ENCODE measurements at regions not wholly inside any gene's neighbourhood (a gene's known extent, or its start where the extent isn't known, plus 50 kb on each side); places are given as distances from the start of the nearest gene placed in this dataset.

DNA sequence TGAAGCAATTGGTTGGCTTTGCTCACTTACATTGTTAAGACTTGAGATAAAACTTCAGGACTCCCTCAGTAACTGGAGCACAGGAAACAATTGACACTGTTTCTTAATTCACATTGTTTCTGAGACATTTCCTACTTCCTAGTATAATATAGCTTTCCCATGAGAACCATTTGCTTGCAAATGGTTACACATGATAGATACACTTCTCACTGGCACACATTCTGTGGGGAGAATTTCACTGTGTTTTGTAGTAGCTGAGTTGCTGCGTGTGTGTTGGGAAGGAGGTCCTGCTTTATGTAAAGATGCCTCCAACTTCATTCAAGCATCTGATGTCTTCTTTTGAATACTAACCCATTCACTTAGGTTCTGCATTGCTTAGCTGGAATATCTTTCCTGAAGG lies 85.3 kb upstream of the SLC4A4 start:
- H3K9me3 ChIP-seq (ENCODE audit: low read length): no peaks in the 10 kb centered on the region
- no peak overlapping the region for H3K4me2 ChIP-seq (ENCODE audit: low read length)
- H2AFZ ChIP-seq (ENCODE audit: low read depth, low read length): no peak overlapping the region
- TF ChIP-seq TAF1 (IDR thresholded peaks at IDR 0.05; ENCODE audit: low read depth): no peak
- H3F3A ChIP-seq (ENCODE audit: insufficient read depth, low read length, poor library complexity, severe bottlenecking): no peaks in the 10 kb centered on the region
- H3K27me3 ChIP-seq (ENCODE audit: insufficient read depth, low read depth, low read length): no peaks in the 10 kb centered on the region
- H3K36me3 ChIP-seq (ENCODE audit: insufficient read depth, low read length): no peaks in the 10 kb centered on the region
- no peak overlapping the region for H3K4me3 ChIP-seq (ENCODE audit: low read length)
- no peak overlapping the region for H3K9ac ChIP-seq (ENCODE audit: low read length)
- no peak overlapping the region for H3K27ac ChIP-seq (ENCODE audit: low read length)
- H4K20me1 ChIP-seq (ENCODE audit: insufficient read depth): no peaks in the 10 kb centered on the region
- no peaks in the 10 kb centered on the region for H3K79me2 ChIP-seq (replicated peaks; ENCODE audit: insufficient read depth, low read length)
- no peaks in the 10 kb centered on the region for H3K9me2 ChIP-seq (ENCODE audit: insufficient read depth, low read length)

DNA sequence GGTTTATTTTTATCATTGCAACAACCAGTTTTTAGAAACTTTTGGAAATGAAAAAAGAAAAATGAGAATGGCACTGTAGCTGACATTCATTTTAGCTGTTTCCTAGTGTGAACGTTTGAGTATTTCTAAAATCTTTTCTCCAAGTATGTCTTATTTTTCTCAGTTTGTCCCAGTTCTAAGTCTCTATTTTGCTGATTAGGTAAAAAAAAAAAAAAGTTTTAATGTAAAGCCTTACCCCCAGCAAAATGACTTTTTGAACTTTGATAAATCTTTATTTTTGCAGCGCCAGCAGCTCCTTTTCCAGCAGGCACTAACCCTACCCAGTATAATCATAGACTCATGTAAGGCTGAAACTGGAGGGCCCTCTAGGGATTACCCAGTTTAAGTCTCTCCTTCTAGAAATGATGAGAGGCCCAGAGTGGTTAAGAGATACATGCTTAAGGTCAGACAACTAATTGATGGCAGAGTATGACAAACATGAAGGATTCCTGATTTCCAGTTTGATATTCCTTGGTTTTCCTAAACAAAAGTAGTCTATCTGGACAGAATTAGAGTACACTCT lies 84.3 kb upstream of the SLC4A4 start:
- H3K27ac ChIP-seq (ENCODE audit: low read length): no peak overlapping the region
- H3F3A ChIP-seq (ENCODE audit: insufficient read depth, low read length, poor library complexity, severe bottlenecking): no peaks in the 10 kb centered on the region
- H3K4me2 ChIP-seq (ENCODE audit: low read length): no peak overlapping the region
- no peak for TF ChIP-seq MXI1 (conservative IDR thresholded peaks at IDR 0.05; ENCODE audit: poor library complexity, severe bottlenecking)
- no peak for TF ChIP-seq POLR2AphosphoS5 (IDR thresholded peaks at IDR 0.05)
- TF ChIP-seq EP300 (conservative IDR thresholded peaks at IDR 0.05; ENCODE audit: poor library complexity, severe bottlenecking): no peak
- TF ChIP-seq EZH2 (IDR thresholded peaks at IDR 0.05; ENCODE audit: borderline replicate concordance, insufficient read depth, low read length, poor library complexity, severe bottlenecking): no peak
- TF ChIP-seq, protein P1, sequence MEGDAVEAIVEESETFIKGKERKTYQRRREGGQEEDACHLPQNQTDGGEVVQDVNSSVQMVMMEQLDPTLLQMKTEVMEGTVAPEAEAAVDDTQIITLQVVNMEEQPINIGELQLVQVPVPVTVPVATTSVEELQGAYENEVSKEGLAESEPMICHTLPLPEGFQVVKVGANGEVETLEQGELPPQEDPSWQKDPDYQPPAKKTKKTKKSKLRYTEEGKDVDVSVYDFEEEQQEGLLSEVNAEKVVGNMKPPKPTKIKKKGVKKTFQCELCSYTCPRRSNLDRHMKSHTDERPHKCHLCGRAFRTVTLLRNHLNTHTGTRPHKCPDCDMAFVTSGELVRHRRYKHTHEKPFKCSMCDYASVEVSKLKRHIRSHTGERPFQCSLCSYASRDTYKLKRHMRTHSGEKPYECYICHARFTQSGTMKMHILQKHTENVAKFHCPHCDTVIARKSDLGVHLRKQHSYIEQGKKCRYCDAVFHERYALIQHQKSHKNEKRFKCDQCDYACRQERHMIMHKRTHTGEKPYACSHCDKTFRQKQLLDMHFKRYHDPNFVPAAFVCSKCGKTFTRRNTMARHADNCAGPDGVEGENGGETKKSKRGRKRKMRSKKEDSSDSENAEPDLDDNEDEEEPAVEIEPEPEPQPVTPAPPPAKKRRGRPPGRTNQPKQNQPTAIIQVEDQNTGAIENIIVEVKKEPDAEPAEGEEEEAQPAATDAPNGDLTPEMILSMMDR (IDR thresholded peaks at IDR 0.05; ENCODE audit: poor library complexity, severe bottlenecking): no peak
- TF ChIP-seq TAF1 (IDR thresholded peaks at IDR 0.05; ENCODE audit: low read depth): no peak
- TF ChIP-seq, protein P2, sequence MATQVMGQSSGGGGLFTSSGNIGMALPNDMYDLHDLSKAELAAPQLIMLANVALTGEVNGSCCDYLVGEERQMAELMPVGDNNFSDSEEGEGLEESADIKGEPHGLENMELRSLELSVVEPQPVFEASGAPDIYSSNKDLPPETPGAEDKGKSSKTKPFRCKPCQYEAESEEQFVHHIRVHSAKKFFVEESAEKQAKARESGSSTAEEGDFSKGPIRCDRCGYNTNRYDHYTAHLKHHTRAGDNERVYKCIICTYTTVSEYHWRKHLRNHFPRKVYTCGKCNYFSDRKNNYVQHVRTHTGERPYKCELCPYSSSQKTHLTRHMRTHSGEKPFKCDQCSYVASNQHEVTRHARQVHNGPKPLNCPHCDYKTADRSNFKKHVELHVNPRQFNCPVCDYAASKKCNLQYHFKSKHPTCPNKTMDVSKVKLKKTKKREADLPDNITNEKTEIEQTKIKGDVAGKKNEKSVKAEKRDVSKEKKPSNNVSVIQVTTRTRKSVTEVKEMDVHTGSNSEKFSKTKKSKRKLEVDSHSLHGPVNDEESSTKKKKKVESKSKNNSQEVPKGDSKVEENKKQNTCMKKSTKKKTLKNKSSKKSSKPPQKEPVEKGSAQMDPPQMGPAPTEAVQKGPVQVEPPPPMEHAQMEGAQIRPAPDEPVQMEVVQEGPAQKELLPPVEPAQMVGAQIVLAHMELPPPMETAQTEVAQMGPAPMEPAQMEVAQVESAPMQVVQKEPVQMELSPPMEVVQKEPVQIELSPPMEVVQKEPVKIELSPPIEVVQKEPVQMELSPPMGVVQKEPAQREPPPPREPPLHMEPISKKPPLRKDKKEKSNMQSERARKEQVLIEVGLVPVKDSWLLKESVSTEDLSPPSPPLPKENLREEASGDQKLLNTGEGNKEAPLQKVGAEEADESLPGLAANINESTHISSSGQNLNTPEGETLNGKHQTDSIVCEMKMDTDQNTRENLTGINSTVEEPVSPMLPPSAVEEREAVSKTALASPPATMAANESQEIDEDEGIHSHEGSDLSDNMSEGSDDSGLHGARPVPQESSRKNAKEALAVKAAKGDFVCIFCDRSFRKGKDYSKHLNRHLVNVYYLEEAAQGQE (IDR thresholded peaks at IDR 0.05; ENCODE audit: borderline replicate concordance): no peak
- no peak for TF ChIP-seq SMC3 (conservative IDR thresholded peaks at IDR 0.05; ENCODE audit: poor library complexity)
- no peak for TF ChIP-seq RAD21 (conservative IDR thresholded peaks at IDR 0.05)
- H3K36me3 ChIP-seq (ENCODE audit: insufficient read depth, low read length): no peaks in the 10 kb centered on the region
- no peaks in the 10 kb centered on the region for H3K27me3 ChIP-seq (ENCODE audit: insufficient read depth, low read depth, low read length)
- no peak overlapping the region for H2AFZ ChIP-seq (ENCODE audit: low read depth, low read length)
- no peak overlapping the region for H3K4me3 ChIP-seq (ENCODE audit: low read length)
- no peaks in the 10 kb centered on the region for H3K79me2 ChIP-seq (replicated peaks; ENCODE audit: insufficient read depth, low read length)
- no peaks in the 10 kb centered on the region for H3K9me2 ChIP-seq (ENCODE audit: insufficient read depth, low read length)
- no peak overlapping the region for H3K9ac ChIP-seq (ENCODE audit: low read length)
- no peaks in the 10 kb centered on the region for H4K20me1 ChIP-seq (ENCODE audit: insufficient read depth)
- H3K9me3 ChIP-seq (ENCODE audit: low read length): no peaks in the 10 kb centered on the region

DNA sequence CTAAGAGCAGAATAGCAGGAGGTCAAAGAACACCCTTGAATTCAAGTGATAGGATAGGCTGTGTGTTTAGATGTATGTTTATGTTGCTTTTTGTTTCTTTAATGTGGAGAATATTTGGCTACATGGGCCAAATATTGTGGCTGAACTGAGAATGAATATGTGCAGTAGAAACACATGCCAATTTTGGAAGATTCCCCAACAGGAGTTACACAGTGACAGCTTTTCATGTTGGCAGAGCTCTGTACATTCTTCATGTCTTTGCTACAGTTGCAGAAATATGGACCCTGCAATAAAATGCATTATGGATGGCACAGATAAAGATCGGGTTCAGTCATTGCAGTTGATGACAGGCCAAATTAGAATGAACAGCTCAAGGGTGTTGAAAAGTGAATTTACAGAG lies 82.8 kb upstream of the SLC4A4 start:
- Histone ChIP-seq H3K9ac (ENCODE audit: low read length) (no peak overlapping the region), H3K27me3 (ENCODE audit: insufficient read depth, low read depth, low read length) (no peaks in the 10 kb centered on the region), H3K79me2 (replicated peaks; ENCODE audit: insufficient read depth, low read length) (no peaks in the 10 kb centered on the region), H3K27ac (ENCODE audit: low read length) (no peak overlapping the region), H3K4me2 (ENCODE audit: low read length) (no peak overlapping the region), H3K36me3 (ENCODE audit: insufficient read depth, low read length) (no peaks in the 10 kb centered on the region), H3F3A (ENCODE audit: insufficient read depth, low read length, poor library complexity, severe bottlenecking) (no peaks in the 10 kb centered on the region), H3K4me3 (ENCODE audit: low read length) (no peak overlapping the region), H3K9me3 (ENCODE audit: low read length) (no peaks in the 10 kb centered on the region), H3K9me2 (ENCODE audit: insufficient read depth, low read length) (no peaks in the 10 kb centered on the region), H2AFZ (ENCODE audit: low read depth, low read length) (no peak overlapping the region), H4K20me1 (ENCODE audit: insufficient read depth) (no peaks in the 10 kb centered on the region)
- TF ChIP-seq, protein P1 (IDR thresholded peaks at IDR 0.05; ENCODE audit: poor library complexity, severe bottlenecking): no peak
- TF ChIP-seq TAF1 (IDR thresholded peaks at IDR 0.05; ENCODE audit: low read depth): no peak
- no peak for TF ChIP-seq MXI1 (conservative IDR thresholded peaks at IDR 0.05; ENCODE audit: poor library complexity, severe bottlenecking)
- TF ChIP-seq RAD21 (conservative IDR thresholded peaks at IDR 0.05): no peak
- TF ChIP-seq EP300 (conservative IDR thresholded peaks at IDR 0.05; ENCODE audit: poor library complexity, severe bottlenecking): no peak

Data from neural cell (in vitro differentiated cells).